Ascending aorta (tissue), 2 donors: ENCODE measurements at regions not wholly inside any gene's neighbourhood (a gene's known extent, or its start where the extent isn't known, plus 50 kb on each side); places are given as distances from the start of the nearest gene placed in this dataset.

ENCODE experiments used
- DNase-seq, 2 donors: peaks; one replicate each; pipeline ENCODE4 v3.0.0-alpha.2; 2019; ENCODE audit warnings: low spot score in 2 of 2
- H3K27ac ChIP-seq, 2 donors: fragments of 200-600 bp; sonication (generic); one replicate each; pipeline ENCODE4 v1.5.1; 2016 to 2017; ENCODE audit warnings: mild to moderate bottlenecking in 1 of 2
- H3K27me3 ChIP-seq: fragments of 200-600 bp; sonication (generic); one replicate; pipeline ENCODE4 v1.5.1; 2017
- H3K36me3 ChIP-seq, 2 donors: fragments of 200-600 bp; sonication (generic); one replicate each; pipeline ENCODE4 v1.5.1; 2016
- H3K4me1 ChIP-seq, 2 donors: fragments of 200-600 bp; sonication (generic); one replicate each; pipeline ENCODE4 v1.5.1; 2016 to 2017; ENCODE audit warnings: mild to moderate bottlenecking in 1 of 2
- H3K4me3 ChIP-seq, 2 donors: fragments of 200-600 bp; sonication (generic); one replicate each; pipeline ENCODE4 v1.5.1; 2016 to 2017; ENCODE audit warnings: mild to moderate bottlenecking in 1 of 2
- H3K9me3 ChIP-seq, 2 donors: fragments of 200-600 bp; sonication (generic); one replicate each; pipeline ENCODE4 v1.5.1; 2016
- CTCF ChIP-seq, 3 experiments: fragments of 200-600 bp in 2 of 3; fragments of 450-650 bp in 1 of 3; sonication (generic) in 2 of 3; IDR thresholded peaks; one replicate each; pipeline ENCODE4 v1.5.1; 2016 to 2019; ENCODE audit warnings: antibody characterized with exemption in 3 of 3, mild to moderate bottlenecking in 1 of 3, moderate library complexity in 1 of 3
- intact Hi-C: fragments of 100-400 bp; cut with DNase I; formaldehyde crosslinking; loops from one replicate; pipeline ENCODE4 v1.15.1; 2023

- no peak overlapping the region for H3K4me3 ChIP-seq
- TF ChIP-seq CTCF (IDR thresholded peaks at IDR 0.05), result no peak
- no peak for DNase-seq
- no peaks in the 10 kb centered on the region for H3K27me3 ChIP-seq
- H3K36me3 ChIP-seq, result no peaks in the 10 kb centered on the region
- H3K9me3 ChIP-seq, result no peaks in the 10 kb centered on the region
- no peak overlapping the region for H3K27ac ChIP-seq
- intact Hi-C loops, result no loop called here
- H3K4me1 ChIP-seq, result no peaks in the 10 kb centered on the region
Observed at GRCh38 chr9:84436386-84437109, 96.0 kb upstream of the SLC28A3 start.

DNA sequence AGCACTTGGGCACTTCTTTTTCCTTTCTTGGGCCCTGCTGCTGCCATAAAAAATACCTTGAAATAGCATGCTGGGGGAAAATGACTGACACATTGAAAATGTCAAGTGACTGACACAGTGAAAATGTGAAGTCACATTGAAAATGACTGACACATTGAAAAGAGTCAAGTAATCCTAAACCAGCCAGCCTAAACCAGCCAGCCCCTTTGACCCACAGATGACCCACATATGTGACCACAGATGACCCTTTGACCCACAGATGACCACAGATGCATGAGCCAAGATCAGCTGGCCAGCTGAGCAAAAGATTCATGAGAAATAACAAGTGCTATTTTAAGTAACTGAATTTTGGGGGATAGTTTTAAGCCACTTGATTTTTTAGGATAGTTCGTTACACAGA lies 97.8 kb upstream of the SLC28A3 start:
- Histone ChIP-seq H3K27me3 (no peaks in the 10 kb centered on the region), H3K4me3 (no peak overlapping the region), H3K27ac (no peak overlapping the region), H3K36me3 (no peaks in the 10 kb centered on the region), H3K4me1 (no peaks in the 10 kb centered on the region), H3K9me3 (no peaks in the 10 kb centered on the region)
- intact Hi-C loops, result no loop called here
- no peak for TF ChIP-seq CTCF (IDR thresholded peaks at IDR 0.05)
- DNase-seq, result no peak

DNA sequence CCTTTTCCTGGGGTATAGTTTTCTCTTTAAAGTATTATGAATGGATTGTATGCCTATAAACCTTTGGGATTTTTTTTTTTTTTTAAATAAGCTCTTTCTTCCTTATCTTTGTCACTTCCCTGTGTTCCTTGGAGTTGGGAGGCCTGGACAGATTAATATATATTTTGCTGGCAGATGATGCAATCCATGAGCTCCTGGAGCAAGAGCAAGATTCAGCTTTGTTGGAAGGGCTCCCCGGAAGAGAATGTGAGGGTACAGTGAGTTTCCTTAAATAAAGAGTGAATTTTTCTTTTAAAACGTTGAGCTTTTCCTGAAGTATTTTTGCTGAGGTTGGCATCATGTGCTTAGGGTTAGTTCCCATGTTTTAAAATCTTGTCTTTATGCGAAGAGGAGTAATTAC lies 98.7 kb upstream of the SLC28A3 start:
- no peaks in the 10 kb centered on the region for H3K36me3 ChIP-seq
- intact Hi-C loops, result no loop called here
- no peaks in the 10 kb centered on the region for H3K9me3 ChIP-seq
- no peak for DNase-seq
- H3K27ac ChIP-seq, result no peak overlapping the region
- no peaks in the 10 kb centered on the region for H3K27me3 ChIP-seq
- H3K4me1 ChIP-seq, result no peaks in the 10 kb centered on the region
- no peak for TF ChIP-seq CTCF (IDR thresholded peaks at IDR 0.05)
- H3K4me3 ChIP-seq, result no peak overlapping the region

GRCh38 chr9:84442712-84443111 lies 102.2 kb upstream of the SLC28A3 start:
- no peak for TF ChIP-seq CTCF (IDR thresholded peaks at IDR 0.05)
- H3K4me3 ChIP-seq, result no peak overlapping the region
- H3K4me1 ChIP-seq, result no peaks in the 10 kb centered on the region
- H3K9me3 ChIP-seq, result no peaks in the 10 kb centered on the region
- no peaks in the 10 kb centered on the region for H3K27me3 ChIP-seq
- H3K27ac ChIP-seq, result no peak overlapping the region
- no peaks in the 10 kb centered on the region for H3K36me3 ChIP-seq
- intact Hi-C loops, result no loop called here
- DNase-seq, result no peak

- Histone ChIP-seq H3K27ac (no peak overlapping the region), H3K27me3 (no peaks in the 10 kb centered on the region), H3K4me3 (no peak overlapping the region), H3K4me1 (no peaks in the 10 kb centered on the region), H3K36me3 (no peaks in the 10 kb centered on the region), H3K9me3 (no peaks in the 10 kb centered on the region)
- no peak for TF ChIP-seq CTCF (IDR thresholded peaks at IDR 0.05)
- DNase-seq, result no peak
- intact Hi-C loops, result no loop called here
Observed at GRCh38 chr9:84445737-84446136, 105.2 kb upstream of the SLC28A3 start.

DNA sequence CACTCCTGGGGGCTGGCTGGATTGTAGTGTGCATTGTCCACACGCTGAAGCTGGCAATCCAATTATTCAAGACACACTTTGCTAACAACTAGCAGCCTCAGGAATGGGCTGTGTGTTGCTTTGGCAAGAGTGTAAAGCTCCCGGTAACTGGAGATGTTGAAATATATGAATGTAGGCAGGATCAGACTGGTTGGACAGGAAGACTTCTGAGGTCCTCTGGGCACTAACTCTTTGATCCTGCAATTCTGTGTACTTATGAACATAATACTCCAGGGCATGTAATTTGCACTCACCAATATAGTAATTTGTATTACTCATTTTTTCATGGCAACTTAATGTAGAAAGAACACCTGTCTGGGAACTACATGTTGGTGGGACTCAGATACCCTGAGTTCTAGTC lies 106.7 kb upstream of the SLC28A3 start:
- Histone ChIP-seq H3K9me3 (no peaks in the 10 kb centered on the region), H3K27me3 (no peaks in the 10 kb centered on the region), H3K36me3 (no peaks in the 10 kb centered on the region), H3K27ac (no peak overlapping the region), H3K4me3 (no peak overlapping the region), H3K4me1 (no peaks in the 10 kb centered on the region)
- intact Hi-C loops, result no loop called here
- no peak for TF ChIP-seq CTCF (IDR thresholded peaks at IDR 0.05)
- no peak for DNase-seq
